ENCODE measurements at regions not wholly inside any gene's neighbourhood (a gene's known extent, or its start where the extent isn't known, plus 50 kb on each side); places are given as distances from the start of the nearest gene placed in this dataset.

DNA sequence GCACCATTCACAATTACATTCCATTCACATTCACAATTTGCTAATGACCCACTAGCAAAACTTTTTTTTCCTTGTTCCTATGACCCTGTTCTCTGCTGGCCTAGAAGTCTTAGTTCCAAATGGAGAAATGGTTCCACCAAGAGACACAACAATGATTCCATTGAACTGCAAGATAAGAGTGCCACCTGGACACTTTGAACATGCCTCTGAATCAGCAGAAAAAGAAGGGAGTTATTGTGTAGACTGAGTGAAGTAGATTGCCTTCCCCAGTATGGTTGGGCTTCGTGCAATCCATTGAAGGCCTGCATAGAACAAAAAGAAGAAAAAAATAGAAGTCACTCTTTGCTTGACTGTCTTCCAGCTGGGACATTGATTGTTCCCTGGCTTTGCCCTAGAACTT, 133.8 kb upstream of the PMCH start:
- Histone ChIP-seq H3K79me1 (ENCODE audit: low read depth, low read length) (no peaks in the 10 kb centered on the region), H3K4me2 (ENCODE audit: insufficient read depth in 1 of 2, low read depth in 2 of 2, low read length in 2 of 2) (no peak overlapping the region), H2BK12ac (ENCODE audit: low read depth, low read length) (no peak overlapping the region), H2BK20ac (ENCODE audit: low read length) (no peak overlapping the region), H3K4me3 (ENCODE audit: extremely low read depth in 1 of 4, insufficient read depth in 2 of 4, low read depth in 3 of 4, low read length in 4 of 4) (no peak overlapping the region), H4K91ac (replicated peaks; ENCODE audit: insufficient read length, low read length) (no peak overlapping the region), H2AFZ (ENCODE audit: low read length) (no peak overlapping the region), H3K23ac (ENCODE audit: insufficient read length) (no peak overlapping the region), H4K20me1 (replicated peaks in 1 of 2; ENCODE audit: control insufficient read depth in 1 of 2, insufficient read depth in 2 of 2, low read length in 2 of 2) (no peaks in the 10 kb centered on the region), H4K8ac (ENCODE audit: extremely low read depth, insufficient read depth, low read length) (no peak overlapping the region), H3K23me2 (ENCODE audit: low read depth, low read length) (no peaks in the 10 kb centered on the region), H3K56ac (replicated peaks; ENCODE audit: insufficient read length, low read depth, low read length) (no peak overlapping the region), H3K36me3 (ENCODE audit: control insufficient read depth in 2 of 4, insufficient read depth in 4 of 4, low read length in 3 of 4) (no peaks in the 10 kb centered on the region), H3K27me3 (replicated peaks in 1 of 4; ENCODE audit: control insufficient read depth in 3 of 4, extremely low read depth in 1 of 4, insufficient read depth in 3 of 4, low read length in 3 of 4) (no peaks in the 10 kb centered on the region), H3K4ac (replicated peaks; ENCODE audit: insufficient read length, low read depth, low read length) (no peak overlapping the region), H2BK15ac (ENCODE audit: low read length) (no peak overlapping the region), H2BK120ac (replicated peaks; ENCODE audit: low read depth, low read length) (no peak overlapping the region), H2AK5ac (ENCODE audit: low read depth, low read length) (no peak overlapping the region), H3K18ac (ENCODE audit: extremely low read depth, low read length) (no peak overlapping the region), H2BK5ac (ENCODE audit: low read depth, low read length) (no peak overlapping the region), H3K9ac (replicated peaks in 1 of 4; ENCODE audit: extremely low read depth in 1 of 4, low read depth in 3 of 4, low read length in 3 of 4) (no peak overlapping the region), H3K9me3 (ENCODE audit: insufficient read depth in 2 of 2, low read depth in 1 of 2, low read length in 1 of 2) (no peaks in the 10 kb centered on the region), H3K14ac (ENCODE audit: insufficient read length) (no peak overlapping the region), H4K5ac (ENCODE audit: insufficient read length, low read depth, low read length) (no peak overlapping the region), H3K27ac (ENCODE audit: low read depth, low read length) (no peak overlapping the region), H3K79me2 (ENCODE audit: control insufficient read depth in 1 of 2, insufficient read depth in 2 of 2, low read length in 2 of 2) (no peaks in the 10 kb centered on the region), H3K4me1 (replicated peaks in 1 of 4; ENCODE audit: control insufficient read depth in 3 of 4, insufficient read depth in 4 of 4, low read length in 3 of 4) (no peaks in the 10 kb centered on the region)
- no peak for FAIRE-seq
- no peak for DNase-seq (ENCODE audit: low read depth in 1 of 2, low spot score in 2 of 2)
- TF ChIP-seq KDM5A (IDR thresholded peaks at IDR 0.05; ENCODE audit: low read length) = no peak
- ChIA-PET CTCF (ENCODE audit: partially characterized antibody) (no interaction called here), POLR2A (ENCODE audit: partially characterized antibody) (no interaction called here)
- 93% methylated on average over 1 of the region's 1 CpG; no CpG with 5 or more reads in 1 of the 2 experiments for WGBS, 2 experiments (ENCODE audit: extremely low coverage in 1 of 2, insufficient coverage in 1 of 2, insufficient read length in 1 of 2, insufficient replicate concordance in 2 of 2, low coverage in 1 of 2, low lambda C conversion rate in 2 of 2, missing lambda C conversion rate in 1 of 2)
